GM12878 (cell line): ENCODE measurements at regions not wholly inside any gene's neighbourhood (a gene's known extent, or its start where the extent isn't known, plus 50 kb on each side); places are given as distances from the start of the nearest gene placed in this dataset.

Experiments used
- ATAC-seq: fragments of 200-7000 bp; cut with Tn5 transposase; 3 replicates; pipeline ENCODE4 v1.9.1; 2020; ENCODE audit warnings: mild to moderate bottlenecking, moderate library complexity
- BruUV-seq: library from RNA; stranded (reverse); fragments of 400-500 nt; replicated peaks from 2 replicates; lab custom pipeline; 2021; lab: Mats Ljungman, UMichigan
- CTCF ChIA-PET: fragments of 300-600 bp; sonication (Branson Sonifier 250); formaldehyde crosslinking; extraction: SDS; loops from one replicate; lab custom pipeline; 2021; ENCODE audit warnings: inconsistent platforms; lab: Yijun Ruan, JAX
- POLR2A ChIA-PET: fragments of 350-600 bp; formaldehyde crosslinking; extraction: SDS; loops from one replicate; lab custom pipeline; 2021; ENCODE audit warnings: inconsistent platforms; lab: Charles Lee
- RAD21 ChIA-PET: fragments of 300-600 bp; sonication (Branson Sonifier 250); formaldehyde crosslinking; loops from one replicate; lab custom pipeline; 2023; ENCODE audit warnings: antibody characterized with exemption; ENCODE audit not compliant: unreplicated experiment; lab: Charles Lee
- SMC1A ChIA-PET: fragments of 300-600 bp; sonication (Branson Sonifier 250); formaldehyde crosslinking; loops from one replicate; lab custom pipeline; 2023; ENCODE audit not compliant: unreplicated experiment, uncharacterized antibody; lab: Charles Lee
- DNase-seq: peaks from one replicate; pipeline ENCODE4 v3.0.0-alpha.2; 2011; ENCODE audit warnings: low read depth, low spot score
- FAIRE-seq: peaks from 3 replicates; lab custom pipeline; 2011; peaks lifted over from hg19 to GRCh38; lab: Jason Lieb, UNC
- H2AFZ ChIP-seq: 2 replicates; pipeline ENCODE4 v1.6.0; 2011; ENCODE audit warnings: low read depth, low read length, control low read depth; ENCODE audit not compliant: control insufficient read depth
- H3K27ac ChIP-seq: 2 replicates; pipeline ENCODE4 v1.5.1; 2011; ENCODE audit warnings: control low read depth; ENCODE audit not compliant: control insufficient read depth, insufficient read depth
- H3K27me3 ChIP-seq, 2 experiments: replicated peaks in 1 of 2; 2 replicates each; pipeline versions ENCODE4 v1.6.0 to v1.6.1; 2011; ENCODE audit warnings: low read length in 1 of 2; ENCODE audit not compliant: control insufficient read depth in 2 of 2, insufficient read depth in 2 of 2
- H3K36me3 ChIP-seq, 2 experiments: 2 replicates each; pipeline ENCODE4 v1.5.1; 2011; ENCODE audit warnings: low read length in 1 of 2; ENCODE audit not compliant: control insufficient read depth in 2 of 2, insufficient read depth in 2 of 2
- H3K4me1 ChIP-seq: 2 replicates; pipeline ENCODE4 v1.6.1; 2011; ENCODE audit warnings: mild to moderate bottlenecking, low read length, moderate library complexity, mixed read lengths; ENCODE audit not compliant: control insufficient read depth, insufficient read depth
- H3K4me2 ChIP-seq: 2 replicates; pipeline ENCODE4 v1.6.0; 2011; ENCODE audit warnings: control low read depth; ENCODE audit not compliant: control insufficient read depth, insufficient read depth
- H3K4me3 ChIP-seq: fragments of 200-600 bp; sonication (generic); 2 replicates; pipeline ENCODE4 v1.5.1; 2016
- H3K79me2 ChIP-seq: 2 replicates; pipeline ENCODE4 v1.6.0; 2011; ENCODE audit warnings: low read length; ENCODE audit not compliant: control insufficient read depth, insufficient read depth
- H3K9ac ChIP-seq: 2 replicates; pipeline ENCODE4 v1.8.0; 2011; ENCODE audit warnings: low read length, control low read depth, mixed read lengths; ENCODE audit not compliant: control insufficient read depth, insufficient read depth
- H3K9me3 ChIP-seq: replicated peaks from 3 replicates; pipeline ENCODE4 v1.5.1; 2011; ENCODE audit warnings: mild to moderate bottlenecking, low read length; ENCODE audit not compliant: control insufficient read depth, insufficient read depth
- H4K20me1 ChIP-seq: 2 replicates; pipeline ENCODE4 v1.6.0; 2011; ENCODE audit not compliant: control insufficient read depth, insufficient read depth
- ASH2L ChIP-seq: fragments of 300-600, 200-600 bp; sonication (generic); IDR thresholded peaks from 2 replicates; pipeline ENCODE4 v1.6.1; 2017; ENCODE audit warnings: low read depth, mild to moderate bottlenecking, borderline replicate concordance
- BCLAF1 ChIP-seq: fragments of 450-650 bp; IDR thresholded peaks from 2 replicates; pipeline ENCODE4 v1.6.1; 2017; ENCODE audit warnings: antibody characterized with exemption, mild to moderate bottlenecking, moderate library complexity
- CBX3 ChIP-seq: fragments of 200-600 bp; sonication (generic); IDR thresholded peaks from 2 replicates; pipeline ENCODE4 v1.6.1; 2016; ENCODE audit warnings: low read depth, borderline replicate concordance
- CREB1 ChIP-seq: IDR thresholded peaks from 2 replicates; pipeline ENCODE4 v1.6.1; 2012; ENCODE audit warnings: low read depth, mild to moderate bottlenecking, inconsistent platforms
- DPF2 ChIP-seq: fragments of 450-650 bp; IDR thresholded peaks from 2 replicates; pipeline ENCODE4 v1.6.1; 2017; ENCODE audit warnings: mild to moderate bottlenecking
- FOS ChIP-seq: IDR thresholded peaks from 3 replicates; pipeline ENCODE4 v1.6.1; 2011; ENCODE audit warnings: borderline replicate concordance; ENCODE audit not compliant: insufficient read length; ENCODE audit errors: extremely low read depth
- LARP7 ChIP-seq: fragments of 450-650 bp; IDR thresholded peaks from 2 replicates; pipeline ENCODE4 v1.6.1; 2017; ENCODE audit warnings: mild to moderate bottlenecking
- MEF2A ChIP-seq: IDR thresholded peaks from 2 replicates; pipeline ENCODE4 v1.6.1; 2011; ENCODE audit warnings: low read depth, mild to moderate bottlenecking, low read length, moderate library complexity; ENCODE audit not compliant: insufficient read depth
- MEF2B ChIP-seq: fragments of 450-650 bp; IDR thresholded peaks from 2 replicates; pipeline ENCODE4 v1.6.1; 2018; ENCODE audit warnings: mild to moderate bottlenecking, moderate library complexity; ENCODE audit not compliant: partially characterized antibody, poor library complexity, severe bottlenecking
- NRF1 ChIP-seq: conservative IDR thresholded peaks from 2 replicates; pipeline ENCODE4 v1.6.1; 2011; ENCODE audit warnings: mild to moderate bottlenecking, low read depth, low read length, improper control_type of control experiment
- POU2F2 ChIP-seq: IDR thresholded peaks from 3 replicates; pipeline ENCODE4 v1.6.1; 2011; ENCODE audit warnings: low read depth, mild to moderate bottlenecking, low read length, borderline replicate concordance
- RAD21 ChIP-seq: IDR thresholded peaks from 2 replicates; pipeline ENCODE4 v1.6.1; 2011; ENCODE audit warnings: mild to moderate bottlenecking, low read depth, low read length, moderate library complexity; ENCODE audit not compliant: insufficient read depth
- RAD51 ChIP-seq: fragments of 450-650 bp; IDR thresholded peaks from 2 replicates; pipeline ENCODE4 v1.6.1; 2016; ENCODE audit warnings: moderate library complexity, mild to moderate bottlenecking, inconsistent platforms
- SMAD5 ChIP-seq: IDR thresholded peaks from 2 replicates; pipeline ENCODE4 v1.6.1; 2016; ENCODE audit warnings: antibody characterized with exemption, low read depth
- STAT3 ChIP-seq: IDR thresholded peaks from 2 replicates; pipeline ENCODE4 v1.6.1; 2011; ENCODE audit warnings: low read depth, low read length, improper control_type of control experiment
- TCF12 ChIP-seq: IDR thresholded peaks from 2 replicates; pipeline ENCODE4 v1.6.1; 2011; ENCODE audit warnings: low read depth, mild to moderate bottlenecking, low read length
- ZBTB4 ChIP-seq: fragments of 450-650 bp; formaldehyde crosslinking; IDR thresholded peaks from 2 replicates; pipeline ENCODE4 v1.4.0; 2022; ENCODE audit warnings: mild to moderate bottlenecking, moderate library complexity
- ZNF622 ChIP-seq: fragments of 450-650 bp; IDR thresholded peaks from 2 replicates; pipeline ENCODE4 v1.6.1; 2017; ENCODE audit warnings: mild to moderate bottlenecking, inconsistent platforms
- ZZZ3 ChIP-seq: IDR thresholded peaks from 2 replicates; pipeline ENCODE4 v1.6.1; 2011; ENCODE audit warnings: low read depth; ENCODE audit not compliant: control insufficient read depth, insufficient read length
- WGBS: methylation state at CpG from one replicate; pipeline ENCODE4 v1.1.6; 2016; ENCODE audit warnings: low lambda C conversion rate; ENCODE audit not compliant: insufficient replicate concordance, insufficient coverage; ENCODE audit errors: missing lambda C conversion rate; 5-methylcytosine and 5-hydroxymethylcytosine counted together
- in situ Hi-C: fragments of 300-500 bp; cut with MboI; formaldehyde crosslinking; loops from 9 replicates; pipeline ENCODE4 v1.14.3; 2018; ENCODE audit warnings: mixed read lengths
- intact Hi-C: fragments of 100-400 bp; cut with micrococcal nuclease; formaldehyde crosslinking; loops from one replicate; pipeline ENCODE4 v1.14.2; 2022; ENCODE audit not compliant: unreplicated experiment
- TF ChIP-seq, protein P1 (sequence below): fragments of 150-350 bp; IDR thresholded peaks from 2 replicates; pipeline ENCODE4 v1.6.1; 2014; ENCODE audit warnings: mild to moderate bottlenecking, low read depth, low read length

- no peak overlapping the region for H2AFZ ChIP-seq
- no peak overlapping the region for H3K4me3 ChIP-seq
- intact Hi-C loops: no loop called here
- H3K27ac ChIP-seq: no peak overlapping the region
- no peaks in the 10 kb centered on the region; a peak in 1 of 4 replicates for H3K27me3 ChIP-seq
- SMC1A ChIA-PET: no interaction called here
- BruUV-seq: no TSS peak
- FAIRE-seq: no peak
- TF ChIP-seq ZZZ3 (no peak), ZBTB4 (CRISPR knock-in tag) (no peak), ASH2L (no peak), CBX3 (no peak), LARP7 (no peak), NRF1 (no peak), SMAD5 (no peak), CREB1 (no peak), ZNF622 (no peak), MEF2A (no peak), POU2F2 (no peak), FOS (no peak), RAD21 (no peak), STAT3 (no peak), RAD51 (no peak), BCLAF1 (no peak), TCF12 (no peak), MEF2B (no peak), DPF2 (no peak)
- TF ChIP-seq, protein P1, sequence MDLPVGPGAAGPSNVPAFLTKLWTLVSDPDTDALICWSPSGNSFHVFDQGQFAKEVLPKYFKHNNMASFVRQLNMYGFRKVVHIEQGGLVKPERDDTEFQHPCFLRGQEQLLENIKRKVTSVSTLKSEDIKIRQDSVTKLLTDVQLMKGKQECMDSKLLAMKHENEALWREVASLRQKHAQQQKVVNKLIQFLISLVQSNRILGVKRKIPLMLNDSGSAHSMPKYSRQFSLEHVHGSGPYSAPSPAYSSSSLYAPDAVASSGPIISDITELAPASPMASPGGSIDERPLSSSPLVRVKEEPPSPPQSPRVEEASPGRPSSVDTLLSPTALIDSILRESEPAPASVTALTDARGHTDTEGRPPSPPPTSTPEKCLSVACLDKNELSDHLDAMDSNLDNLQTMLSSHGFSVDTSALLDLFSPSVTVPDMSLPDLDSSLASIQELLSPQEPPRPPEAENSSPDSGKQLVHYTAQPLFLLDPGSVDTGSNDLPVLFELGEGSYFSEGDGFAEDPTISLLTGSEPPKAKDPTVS: no peak
- TF ChIP-seq, all 136 proteins: peak for 0
- in situ Hi-C loops: no loop called here
- no peaks in the 10 kb centered on the region for H3K4me1 ChIP-seq
- no peaks in the 10 kb centered on the region for H3K36me3 ChIP-seq
- no peak overlapping the region for H3K9ac ChIP-seq
- DNase-seq (no peak), ATAC-seq (no peak)
- no peak overlapping the region for H3K4me2 ChIP-seq
- WGBS: 17% methylated on average over 6 of the region's 6 CpGs
- ChIA-PET POLR2A (no interaction called here), RAD21 (no interaction called here), CTCF (no interaction called here)
- no peaks in the 10 kb centered on the region for H3K79me2 ChIP-seq
- no peaks in the 10 kb centered on the region for H4K20me1 ChIP-seq
- no peaks in the 10 kb centered on the region for H3K9me3 ChIP-seq
Measured at GRCh38 chr15:81497238-81497637, 123.2 kb upstream of the TMC3 start.
